Gastroesophageal sphincter (tissue), 4 donors: ENCODE measurements at regions not wholly inside any gene's neighbourhood (a gene's known extent, or its start where the extent isn't known, plus 50 kb on each side); places are given as distances from the start of the nearest gene placed in this dataset.

Experiments
- ATAC-seq: fragments of 150-250 bp; one replicate; pipeline ENCODE4 v1.9.1; 2016; ENCODE audit warnings: mild to moderate bottlenecking, moderate library complexity
- H3K27ac ChIP-seq, 4 donors: fragments of 200-600 bp; sonication (generic) in 3 of 4; 1 replicate in 3 of 4; 2 replicates in 1 of 4; pipeline ENCODE4 v1.5.1; 2016 to 2019
- H3K27me3 ChIP-seq: fragments of 200-600 bp; sonication (generic); one replicate; pipeline ENCODE4 v1.5.1; 2019
- H3K36me3 ChIP-seq, 2 donors: fragments of 200-600 bp; sonication (generic); one replicate each; pipeline ENCODE4 v1.5.1; 2019; ENCODE audit warnings: control low read depth in 1 of 2
- H3K4me1 ChIP-seq, 3 donors: fragments of 200-600 bp; sonication (generic); 1 replicate in 2 of 3; 2 replicates in 1 of 3; pipeline ENCODE4 v1.5.1; 2016 to 2019; ENCODE audit warnings: control low read depth in 2 of 3
- H3K4me3 ChIP-seq, 2 donors: fragments of 200-600 bp; sonication (generic); one replicate each; pipeline ENCODE4 v1.5.1; 2019; ENCODE audit warnings: mild to moderate bottlenecking in 1 of 2, moderate library complexity in 1 of 2
- H3K9me3 ChIP-seq, 3 donors: fragments of 200-600 bp; sonication (generic); one replicate each; pipeline ENCODE4 v1.5.1; 2017 to 2019; ENCODE audit warnings: control low read depth in 2 of 3
- CTCF ChIP-seq, 4 experiments: fragments of 200-600 bp in 2 of 4; fragments of 450-650 bp in 2 of 4; sonication (generic) in 1 of 4; IDR thresholded peaks; one replicate each; pipeline ENCODE4 v1.5.1; 2017 to 2019; ENCODE audit warnings: antibody characterized with exemption in 4 of 4, mild to moderate bottlenecking in 2 of 4, moderate library complexity in 2 of 4
- EP300 ChIP-seq: sonication (generic); formaldehyde crosslinking; IDR thresholded peaks from one replicate; pipeline ENCODE4 v1.6.1; 2017; ENCODE audit warnings: antibody characterized with exemption, mild to moderate bottlenecking
- POLR2A ChIP-seq, 2 donors: fragments of 450-650 bp; IDR thresholded peaks; one replicate each; pipeline ENCODE4 v1.6.1; 2017; ENCODE audit warnings: antibody characterized with exemption in 2 of 2, mild to moderate bottlenecking in 2 of 2, moderate library complexity in 1 of 2
- POLR2AphosphoS5 ChIP-seq: sonication (generic); formaldehyde crosslinking; IDR thresholded peaks from one replicate; pipeline ENCODE4 v1.6.1; 2017; ENCODE audit warnings: antibody characterized with exemption
- WGBS, 2 donors: methylation state at CpG; one replicate each; pipeline ENCODE4 v1.1.5; 2018; ENCODE audit warnings: low coverage in 1 of 2; 5-methylcytosine and 5-hydroxymethylcytosine counted together

GRCh38 chrX:79300856-79301255 lies 66.3 kb downstream of the ITM2A start:
- H3K9me3 ChIP-seq: no peaks in the 10 kb centered on the region
- H3K27ac ChIP-seq: no peak overlapping the region
- ATAC-seq: no peak
- H3K27me3 ChIP-seq: no peaks in the 10 kb centered on the region
- no peak for TF ChIP-seq POLR2A (IDR thresholded peaks at IDR 0.05)
- TF ChIP-seq CTCF (IDR thresholded peaks at IDR 0.05): no peak
- TF ChIP-seq EP300: no peak
- TF ChIP-seq POLR2AphosphoS5: no peak
- 63 to 75% methylated on average over 2 of the region's 2 CpGs for WGBS, 2 donors
- no peaks in the 10 kb centered on the region for H3K4me1 ChIP-seq
- H3K4me3 ChIP-seq: no peak overlapping the region
- no peaks in the 10 kb centered on the region for H3K36me3 ChIP-seq

- H3K27me3 ChIP-seq: no peaks in the 10 kb centered on the region
- H3K27ac ChIP-seq: no peak overlapping the region
- TF ChIP-seq POLR2A (IDR thresholded peaks at IDR 0.05) (no peak), POLR2AphosphoS5 (no peak), EP300 (no peak), CTCF (IDR thresholded peaks at IDR 0.05) (no peak)
- WGBS, 2 donors: 80 to 81% methylated on average over 2 to 3 of the region's 3 CpGs
- no peaks in the 10 kb centered on the region for H3K9me3 ChIP-seq
- no peak for ATAC-seq
- H3K36me3 ChIP-seq: no peaks in the 10 kb centered on the region
- H3K4me3 ChIP-seq: no peak overlapping the region
- no peaks in the 10 kb centered on the region for H3K4me1 ChIP-seq
Measured at GRCh38 chrX:79290596-79290995, 76.5 kb downstream of the ITM2A start.

- ATAC-seq: peak; percentile 19
- Histone ChIP-seq H3K4me3 (no peak overlapping the region), H3K36me3 (no peaks in the 10 kb centered on the region), H3K4me1 (no peaks in the 10 kb centered on the region), H3K9me3 (no peaks in the 10 kb centered on the region), H3K27ac (no peak overlapping the region), H3K27me3 (no peaks in the 10 kb centered on the region)
- no CpG with 5 or more reads among the region's 3 CpGs for WGBS, 2 donors
- TF ChIP-seq EP300 (no peak), POLR2AphosphoS5 (no peak), POLR2A (IDR thresholded peaks at IDR 0.05) (no peak), CTCF (IDR thresholded peaks at IDR 0.05) (no peak)
Measured at GRCh38 chrX:79288733-79289132, 78.4 kb downstream of the ITM2A start.

GRCh38 chrX:79287724-79288123 lies 79.4 kb downstream of the ITM2A start:
- WGBS, 2 donors: 83% methylated on average over 1 of the region's 1 CpG; no CpG with 5 or more reads in 1 of the 2 donors
- ATAC-seq: no peak
- Histone ChIP-seq H3K4me3 (no peak overlapping the region), H3K36me3 (no peaks in the 10 kb centered on the region), H3K9me3 (no peaks in the 10 kb centered on the region), H3K27me3 (no peaks in the 10 kb centered on the region), H3K27ac (no peak overlapping the region), H3K4me1 (no peaks in the 10 kb centered on the region)
- no peak for TF ChIP-seq POLR2A (IDR thresholded peaks at IDR 0.05)

- no peaks in the 10 kb centered on the region for H3K4me1 ChIP-seq
- no peaks in the 10 kb centered on the region for H3K36me3 ChIP-seq
- H3K27me3 ChIP-seq: no peaks in the 10 kb centered on the region
- no peaks in the 10 kb centered on the region for H3K9me3 ChIP-seq
- no CpG with 5 or more reads among the region's 1 CpG for WGBS, 2 donors
- no peak for TF ChIP-seq CTCF (IDR thresholded peaks at IDR 0.05)
- TF ChIP-seq POLR2A (IDR thresholded peaks at IDR 0.05): no peak
- no peak for TF ChIP-seq POLR2AphosphoS5
- no peak for TF ChIP-seq EP300
- no peak overlapping the region for H3K27ac ChIP-seq
- ATAC-seq: no peak
- H3K4me3 ChIP-seq: no peak overlapping the region
Measured at GRCh38 chrX:79281775-79282174, 85.4 kb downstream of the ITM2A start.
